ENCODE measurements at regions not wholly inside any gene's neighbourhood (a gene's known extent, or its start where the extent isn't known, plus 50 kb on each side); places are given as distances from the start of the nearest gene placed in this dataset.

DNA sequence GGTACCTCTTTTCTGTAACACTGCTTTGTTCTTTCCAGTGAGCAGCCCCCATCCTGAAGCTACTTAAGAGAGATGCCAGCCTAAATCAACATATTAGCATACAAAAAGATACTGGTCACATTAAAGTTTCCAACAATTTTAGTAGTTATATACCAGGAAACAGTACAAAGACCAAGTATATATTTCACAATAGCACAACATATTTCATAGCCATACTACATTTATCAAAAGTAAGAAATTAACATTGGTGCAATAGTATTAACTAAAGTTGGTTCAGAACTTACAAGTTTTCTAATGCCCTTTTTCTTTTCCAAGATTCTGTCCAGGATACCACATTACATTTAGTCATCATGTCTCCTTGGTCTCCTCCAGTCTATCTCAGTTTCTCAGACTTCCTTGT, 641.0 kb upstream of the GJE1 start:
- Mint-ChIP-seq H3K4me3 (no peak overlapping the region), H3K27ac (no peak overlapping the region), H3K4me1 (ENCODE audit: low read depth) (peaks cover 5% of the 10 kb centered on the region), H3K27me3 (no peaks in the 10 kb centered on the region), H3K9me3 (ENCODE audit: low read depth) (peaks cover 11% of the 10 kb centered on the region), H3K36me3 (no peaks in the 10 kb centered on the region)

DNA sequence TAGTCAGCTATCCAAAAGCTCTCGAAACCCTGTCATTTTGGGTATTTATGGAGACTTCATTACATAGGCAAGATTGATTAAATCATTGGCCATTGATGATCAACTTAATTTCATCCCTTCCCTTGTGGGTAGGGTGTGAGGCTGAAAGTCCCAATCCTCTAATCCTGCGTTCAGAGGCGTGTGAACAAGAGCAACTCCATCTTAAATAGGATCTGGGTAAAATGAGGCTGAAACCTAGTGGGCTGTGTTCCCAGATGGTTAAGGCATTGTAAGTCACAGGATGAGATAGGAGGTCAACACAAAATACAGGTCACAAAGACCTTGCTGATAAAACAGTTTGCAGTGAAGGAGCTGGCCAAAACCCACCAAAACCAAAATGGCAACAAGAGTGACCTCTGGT, 641.7 kb upstream of the GJE1 start:
- Mint-ChIP-seq H3K9me3 (ENCODE audit: low read depth) (peaks cover 11% of the 10 kb centered on the region), H3K4me1 (ENCODE audit: low read depth) (peaks cover 5% of the 10 kb centered on the region), H3K4me3 (no peak overlapping the region), H3K36me3 (no peaks in the 10 kb centered on the region), H3K27me3 (no peaks in the 10 kb centered on the region), H3K27ac (no peak overlapping the region)

DNA sequence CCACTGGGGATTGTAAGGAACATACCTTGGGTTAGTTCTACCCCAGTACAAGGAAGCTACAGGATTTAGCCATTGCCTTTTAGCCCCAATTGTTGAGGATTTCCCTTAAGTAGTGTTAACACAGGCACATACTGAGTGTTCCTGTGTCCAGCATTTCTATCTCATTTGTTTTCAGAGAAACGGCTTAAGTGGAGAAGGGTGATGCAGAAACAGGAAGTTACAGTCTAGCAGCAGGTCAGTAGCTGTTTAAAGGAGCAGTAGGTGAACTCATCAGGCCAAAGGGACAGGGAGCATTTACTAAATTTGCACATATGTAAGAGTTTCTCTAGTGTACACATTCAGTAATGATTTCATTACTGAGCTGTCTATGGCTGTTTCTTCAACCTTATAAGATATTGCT, 644.2 kb upstream of the GJE1 start:
- no peak overlapping the region for H3K27ac Mint-ChIP-seq
- no peaks in the 10 kb centered on the region for H3K27me3 Mint-ChIP-seq
- H3K4me3 Mint-ChIP-seq: no peak overlapping the region
- H3K9me3 Mint-ChIP-seq (ENCODE audit: low read depth): peaks cover 11% of the 10 kb centered on the region
- peaks cover 27% of the 10 kb centered on the region for H3K4me1 Mint-ChIP-seq (ENCODE audit: low read depth)
- H3K36me3 Mint-ChIP-seq: no peaks in the 10 kb centered on the region

DNA sequence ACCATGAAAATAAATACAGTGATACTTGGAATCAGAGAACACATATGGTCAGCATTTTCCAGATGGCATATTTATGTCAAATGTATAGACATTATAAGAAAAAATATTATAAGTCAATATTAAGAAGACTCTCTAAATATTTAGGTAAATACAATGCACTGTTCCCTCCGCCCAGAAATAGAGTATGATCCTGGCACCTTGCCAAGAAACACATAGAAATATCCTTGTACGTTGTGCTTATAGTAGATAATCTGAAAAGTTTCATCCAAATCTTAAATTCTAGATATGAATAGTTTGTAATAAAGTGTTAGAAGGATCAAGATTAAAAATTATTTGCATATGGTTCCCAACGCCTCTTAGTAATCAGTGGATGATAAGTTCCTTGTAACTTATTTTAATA, 645.8 kb upstream of the GJE1 start:
- peaks cover 7% of the 10 kb centered on the region for H3K9me3 Mint-ChIP-seq (ENCODE audit: low read depth)
- H3K36me3 Mint-ChIP-seq: no peaks in the 10 kb centered on the region
- peaks cover 39% of the 10 kb centered on the region for H3K4me1 Mint-ChIP-seq (ENCODE audit: low read depth)
- no peak overlapping the region for H3K27ac Mint-ChIP-seq
- no peak overlapping the region for H3K4me3 Mint-ChIP-seq
- H3K27me3 Mint-ChIP-seq: no peaks in the 10 kb centered on the region

DNA sequence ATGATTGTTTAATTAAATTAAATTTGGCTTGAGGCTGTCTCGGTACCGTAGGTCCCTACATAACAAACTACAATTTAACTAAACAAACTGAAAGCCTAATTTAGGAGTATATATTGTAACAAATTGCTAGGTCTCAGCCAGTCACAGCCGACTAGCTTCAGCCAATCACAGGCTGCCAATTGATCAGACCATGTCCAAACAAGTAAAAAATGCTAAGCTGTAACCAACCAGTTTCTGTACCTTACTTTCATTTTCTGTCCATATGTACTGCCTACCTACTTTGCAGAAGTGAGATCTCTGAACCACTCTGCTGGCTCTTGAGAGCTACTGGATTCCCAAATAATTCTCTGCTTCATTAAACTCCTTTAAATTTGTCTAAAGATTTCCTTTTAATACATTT, 648.0 kb upstream of the GJE1 start:
- Mint-ChIP-seq H3K9me3 (ENCODE audit: low read depth) (no peaks in the 10 kb centered on the region), H3K4me3 (peak overlapping the region; percentile 42), H3K36me3 (no peaks in the 10 kb centered on the region), H3K27ac (peak overlapping the region; percentile 87), H3K4me1 (ENCODE audit: low read depth) (peaks cover 40% of the 10 kb centered on the region), H3K27me3 (no peaks in the 10 kb centered on the region)

DNA sequence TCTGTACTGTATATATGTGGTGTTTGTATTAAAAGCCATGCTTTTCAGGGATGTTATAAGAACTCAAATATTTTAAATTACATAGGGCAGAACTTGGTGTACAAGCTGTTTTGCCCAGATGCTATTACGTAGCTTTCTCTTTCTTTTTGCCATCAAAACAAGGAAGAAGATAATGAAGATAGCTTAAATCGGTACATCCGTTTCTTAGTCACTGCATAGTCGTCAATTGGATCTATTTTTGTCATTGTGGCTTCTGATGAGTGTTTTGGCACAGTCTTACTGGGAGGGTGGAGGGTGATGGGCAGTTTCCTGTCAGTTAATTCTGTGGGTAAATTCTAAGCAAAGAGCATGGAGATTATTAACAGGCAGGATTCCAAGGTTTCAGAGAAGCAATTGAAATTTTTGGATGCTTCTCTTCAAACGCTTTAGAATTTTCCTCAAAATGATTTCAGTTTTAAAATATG, 649.1 kb upstream of the GJE1 start:
- H3K27me3 Mint-ChIP-seq: no peaks in the 10 kb centered on the region
- H3K4me3 Mint-ChIP-seq: peak overlapping the region; percentile 80
- peaks cover 40% of the 10 kb centered on the region for H3K4me1 Mint-ChIP-seq (ENCODE audit: low read depth)

DNA sequence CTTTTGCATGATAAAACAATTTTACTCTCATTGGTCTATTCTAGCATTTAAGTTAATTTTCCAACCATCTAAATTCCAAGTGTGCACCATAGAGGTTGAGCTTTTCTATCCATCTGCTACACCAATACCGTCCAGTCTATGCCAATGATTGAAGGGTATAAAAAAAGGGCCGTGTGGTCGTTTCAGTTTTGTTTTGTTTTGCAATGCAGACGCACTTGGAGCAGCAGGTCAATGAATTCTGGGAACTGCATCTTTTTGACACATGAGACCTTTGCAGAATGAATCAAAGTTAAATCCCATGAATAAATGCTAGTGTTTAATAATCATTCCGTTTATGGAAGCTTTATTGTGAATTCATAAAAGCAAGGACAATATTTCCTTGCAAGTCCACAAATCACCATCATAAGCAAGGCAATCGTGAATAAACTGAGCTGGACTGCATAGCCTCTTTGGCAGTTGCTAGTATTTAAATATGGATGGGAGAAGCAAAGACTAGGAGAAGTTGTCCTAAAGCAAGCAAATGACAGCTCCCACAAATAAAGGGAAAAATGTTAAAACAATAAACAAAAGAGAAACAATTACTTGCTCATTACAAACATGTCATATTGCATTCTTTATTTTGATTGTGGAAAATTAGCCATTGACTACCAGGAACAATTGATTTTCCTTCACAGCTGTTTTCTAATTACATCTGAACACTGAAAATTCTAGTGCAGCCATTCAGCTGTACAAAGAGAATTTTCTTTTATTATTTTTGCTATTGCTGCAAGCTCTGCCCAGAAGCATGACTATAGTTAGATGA, 649.7 kb upstream of the GJE1 start:
- H3K4me1 Mint-ChIP-seq (ENCODE audit: low read depth): peaks cover 35% of the 10 kb centered on the region
- peak overlapping the region; percentile 93 for H3K27ac Mint-ChIP-seq
- H3K9me3 Mint-ChIP-seq (ENCODE audit: low read depth): no peaks in the 10 kb centered on the region
- no peaks in the 10 kb centered on the region for H3K27me3 Mint-ChIP-seq
- peak overlapping the region; percentile 80 for H3K4me3 Mint-ChIP-seq
- H3K36me3 Mint-ChIP-seq: peaks cover 2% of the 10 kb centered on the region

More for the DNA sequence above, 649.1 kb upstream of the GJE1 start:
- H3K27ac Mint-ChIP-seq: peak overlapping the region; percentile 93
- H3K9me3 Mint-ChIP-seq (ENCODE audit: low read depth): no peaks in the 10 kb centered on the region
- peaks cover 2% of the 10 kb centered on the region for H3K36me3 Mint-ChIP-seq

DNA sequence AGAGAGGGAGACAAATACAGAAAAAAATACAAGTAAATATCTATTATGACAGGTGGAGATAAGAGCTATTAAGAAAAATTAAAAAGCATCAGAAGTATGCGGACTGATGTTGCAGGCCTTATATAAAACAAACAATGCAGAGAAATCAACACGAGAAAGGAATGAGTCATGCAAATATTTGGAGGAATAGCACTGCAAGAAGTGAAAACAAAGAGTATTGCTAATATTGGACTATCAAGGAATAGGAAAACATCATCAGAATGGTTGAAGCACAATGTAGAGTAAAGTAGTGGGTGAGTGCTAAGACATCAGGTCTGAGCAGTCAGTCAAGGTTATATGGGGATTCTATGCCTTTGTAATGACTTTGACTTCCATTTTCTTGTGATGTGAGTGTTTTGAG, 657.5 kb upstream of the GJE1 start:
- Mint-ChIP-seq H3K9me3 (ENCODE audit: low read depth) (no peaks in the 10 kb centered on the region), H3K27ac (no peak overlapping the region), H3K27me3 (no peaks in the 10 kb centered on the region), H3K4me3 (no peak overlapping the region), H3K36me3 (peaks cover 2% of the 10 kb centered on the region), H3K4me1 (ENCODE audit: low read depth) (no peaks in the 10 kb centered on the region)

DNA sequence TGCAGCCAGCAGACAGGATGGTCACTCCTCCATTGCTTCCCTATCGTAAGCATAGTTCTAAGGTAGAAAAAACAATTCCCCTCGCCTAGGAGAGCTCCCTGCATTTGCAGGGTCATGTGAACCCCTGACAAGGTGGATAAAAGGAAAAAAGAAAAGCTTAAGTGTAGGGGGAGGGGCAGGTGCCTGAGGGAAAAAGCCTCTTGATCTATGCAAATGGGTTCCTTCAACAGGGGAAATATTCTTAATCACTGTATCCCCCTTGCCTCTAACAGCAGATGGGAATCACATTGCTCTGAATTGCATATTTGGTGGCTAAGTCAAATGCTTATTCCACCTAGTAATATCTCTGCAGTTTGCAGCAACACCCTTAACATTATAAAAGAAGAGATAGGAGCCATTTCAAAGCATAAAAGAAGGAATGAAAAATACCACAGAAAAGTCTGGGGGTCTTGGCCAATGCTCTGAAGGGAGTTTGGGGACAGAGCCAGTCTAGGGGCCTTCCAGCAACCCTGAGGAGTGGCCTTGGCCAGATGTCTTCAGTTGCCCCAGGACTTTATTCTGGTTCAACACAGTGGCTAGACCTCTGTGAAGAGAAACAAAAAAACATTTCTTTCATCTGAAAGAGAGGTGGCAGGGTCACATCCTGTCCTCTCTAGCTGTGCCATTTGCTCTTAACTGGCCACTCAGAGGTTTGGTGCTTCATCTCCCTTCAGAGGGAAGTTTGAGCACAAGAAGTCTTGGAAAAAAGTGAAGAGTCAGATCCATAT, 660.4 kb upstream of the GJE1 start:
- H3K4me3 Mint-ChIP-seq: no peak overlapping the region
- no peaks in the 10 kb centered on the region for H3K9me3 Mint-ChIP-seq (ENCODE audit: low read depth)
- H3K36me3 Mint-ChIP-seq: no peaks in the 10 kb centered on the region
- H3K4me1 Mint-ChIP-seq (ENCODE audit: low read depth): no peaks in the 10 kb centered on the region
- H3K27me3 Mint-ChIP-seq: no peaks in the 10 kb centered on the region
- no peak overlapping the region for H3K27ac Mint-ChIP-seq

DNA sequence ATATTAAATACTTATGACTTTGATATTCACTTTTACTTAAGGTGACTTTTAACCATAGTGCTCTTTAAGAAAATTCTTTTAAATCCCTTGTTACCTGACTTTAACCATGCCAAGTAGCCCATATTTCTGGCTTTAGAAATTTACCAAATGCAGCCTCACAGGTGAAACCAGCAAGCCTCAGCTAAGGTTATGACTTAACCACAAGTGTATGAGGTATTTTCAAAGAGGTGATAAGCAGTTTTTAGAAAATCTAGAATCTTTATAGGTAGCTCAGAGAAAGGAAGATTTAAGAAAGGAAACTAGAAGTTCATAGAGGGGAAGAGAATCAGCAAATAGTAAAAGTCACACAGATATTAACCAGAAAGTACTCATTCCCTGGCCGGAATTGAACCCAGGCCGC, 661.9 kb upstream of the GJE1 start:
- Mint-ChIP-seq H3K36me3 (no peaks in the 10 kb centered on the region), H3K4me1 (ENCODE audit: low read depth) (no peaks in the 10 kb centered on the region), H3K9me3 (ENCODE audit: low read depth) (no peaks in the 10 kb centered on the region), H3K27me3 (no peaks in the 10 kb centered on the region), H3K27ac (no peak overlapping the region), H3K4me3 (no peak overlapping the region)

DNA sequence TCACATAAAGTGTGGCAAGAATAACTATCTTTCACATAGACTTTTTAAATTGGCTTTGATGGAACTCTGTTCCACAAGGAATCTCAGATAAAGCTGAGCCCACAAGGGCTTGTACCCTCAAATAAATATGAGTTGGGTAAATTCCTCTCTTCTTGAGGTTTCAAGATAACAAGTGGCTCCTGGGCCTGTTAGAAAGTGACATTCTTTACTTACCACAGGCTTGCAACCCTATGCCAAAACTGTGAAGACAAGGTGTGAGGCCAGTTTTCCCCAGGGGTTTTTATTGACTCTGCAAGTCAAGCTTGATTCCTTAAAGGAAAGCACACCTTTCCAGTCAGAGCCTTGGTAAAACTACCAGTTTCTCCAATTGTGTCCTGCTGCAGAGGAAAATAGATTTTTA, 664.8 kb upstream of the GJE1 start:
- peaks cover 7% of the 10 kb centered on the region for H3K4me1 Mint-ChIP-seq (ENCODE audit: low read depth)
- H3K4me3 Mint-ChIP-seq: no peak overlapping the region
- H3K27me3 Mint-ChIP-seq: no peaks in the 10 kb centered on the region
- H3K36me3 Mint-ChIP-seq: no peaks in the 10 kb centered on the region
- no peaks in the 10 kb centered on the region for H3K9me3 Mint-ChIP-seq (ENCODE audit: low read depth)
- H3K27ac Mint-ChIP-seq: no peak overlapping the region

DNA sequence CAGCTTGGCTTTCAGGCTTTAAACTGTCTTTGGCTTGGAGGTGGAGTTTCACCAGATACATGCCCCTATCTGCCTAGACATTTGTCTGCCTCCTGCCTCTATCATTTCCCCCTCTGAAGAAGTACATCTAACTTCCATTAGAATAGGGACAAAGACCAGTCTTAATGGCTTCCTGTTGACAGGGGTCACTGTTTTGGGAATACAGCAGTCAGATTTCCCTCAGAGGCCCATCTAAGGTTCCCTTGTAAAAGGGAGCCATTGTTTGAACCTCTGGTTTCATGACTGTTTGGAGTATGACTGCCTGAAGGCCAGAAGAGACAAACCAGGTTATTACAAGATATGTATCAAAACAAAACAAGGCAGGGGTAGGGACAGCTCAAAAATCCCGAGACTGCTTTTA, 665.7 kb upstream of the GJE1 start:
- Mint-ChIP-seq H3K36me3 (no peaks in the 10 kb centered on the region), H3K9me3 (ENCODE audit: low read depth) (no peaks in the 10 kb centered on the region), H3K27me3 (no peaks in the 10 kb centered on the region)

DNA sequence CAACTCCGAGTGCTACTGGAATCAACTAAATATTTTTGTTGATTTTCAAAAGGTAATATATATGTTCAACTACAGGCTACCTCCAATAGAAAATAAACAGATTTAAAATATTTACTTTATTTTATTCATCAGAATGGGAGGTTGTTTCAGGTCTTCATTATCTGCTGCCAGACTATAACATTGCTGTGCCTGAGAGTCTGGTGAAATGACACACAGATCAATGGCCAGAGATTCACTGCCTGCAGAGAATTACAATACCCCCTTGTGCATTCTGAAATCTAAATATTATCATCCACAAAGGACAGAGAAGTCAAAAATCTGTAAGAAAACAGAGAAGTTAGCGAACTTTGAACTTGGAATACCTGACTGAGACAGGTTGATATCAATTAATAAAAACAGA, 667.8 kb upstream of the GJE1 start:
- Mint-ChIP-seq H3K9me3 (ENCODE audit: low read depth) (no peaks in the 10 kb centered on the region), H3K36me3 (no peaks in the 10 kb centered on the region), H3K4me3 (no peak overlapping the region), H3K27ac (no peak overlapping the region), H3K4me1 (ENCODE audit: low read depth) (peaks cover 7% of the 10 kb centered on the region), H3K27me3 (no peaks in the 10 kb centered on the region)

More for the DNA sequence above, 665.7 kb upstream of the GJE1 start:
- no peak overlapping the region for H3K4me3 Mint-ChIP-seq
- peaks cover 7% of the 10 kb centered on the region for H3K4me1 Mint-ChIP-seq (ENCODE audit: low read depth)
- no peak overlapping the region for H3K27ac Mint-ChIP-seq

DNA sequence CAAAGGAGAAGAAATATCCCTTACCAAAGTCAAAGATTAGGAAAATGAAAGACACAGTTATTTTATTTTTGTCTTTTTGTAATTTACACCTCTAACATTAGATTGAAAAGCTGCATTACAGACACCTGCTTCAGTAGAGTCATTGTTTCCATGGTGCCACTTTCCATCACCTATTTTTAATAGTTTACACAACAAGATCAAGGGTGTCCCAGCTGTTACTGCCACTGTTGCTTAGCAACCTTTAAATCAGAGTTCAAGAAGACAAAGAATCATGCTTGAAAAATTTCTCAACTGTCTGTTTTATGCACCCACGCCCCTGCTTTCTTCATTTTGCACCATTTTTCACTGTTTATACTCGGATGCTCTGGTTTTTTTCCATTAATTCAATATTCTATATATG, 668.2 kb upstream of the GJE1 start:
- Mint-ChIP-seq H3K27me3 (no peaks in the 10 kb centered on the region), H3K4me3 (no peak overlapping the region), H3K36me3 (no peaks in the 10 kb centered on the region), H3K27ac (no peak overlapping the region), H3K4me1 (ENCODE audit: low read depth) (peaks cover 7% of the 10 kb centered on the region), H3K9me3 (ENCODE audit: low read depth) (no peaks in the 10 kb centered on the region)

DNA sequence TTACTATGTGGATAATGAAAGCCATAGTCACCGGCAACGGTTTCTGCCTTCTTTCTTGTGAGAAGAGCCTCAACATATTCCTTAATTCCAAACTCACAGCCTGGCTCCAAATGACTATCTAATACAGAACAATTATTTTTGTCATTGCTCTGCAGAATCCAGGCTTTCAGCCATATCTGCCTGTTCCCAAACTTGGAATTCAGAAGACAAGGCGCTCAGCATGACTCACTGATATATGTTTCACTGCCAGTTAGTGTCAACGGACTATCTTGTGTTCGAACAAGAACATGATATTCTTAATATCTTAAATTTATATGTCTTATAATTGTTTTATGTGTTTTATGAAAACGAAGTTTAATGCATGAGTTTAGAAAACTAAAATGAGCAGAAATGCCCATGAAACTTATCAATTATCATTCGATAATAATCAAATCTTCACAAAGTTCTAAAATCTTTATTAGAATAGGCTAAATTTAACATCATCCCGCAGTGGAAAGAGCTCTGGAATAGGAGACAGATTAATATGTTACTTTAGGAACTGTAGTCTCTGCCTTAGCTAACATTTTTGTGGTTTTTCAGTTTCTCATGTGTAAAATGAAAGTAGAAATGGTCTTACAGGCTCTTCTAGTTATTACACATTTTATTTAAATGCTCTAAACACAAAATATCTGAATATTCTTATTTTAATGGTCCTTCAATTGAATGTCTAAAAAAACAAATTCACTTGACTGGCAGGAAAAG, 669.3 kb upstream of the GJE1 start:
- H3K27me3 Mint-ChIP-seq: no peaks in the 10 kb centered on the region
- H3K36me3 Mint-ChIP-seq: no peaks in the 10 kb centered on the region
- peaks cover 7% of the 10 kb centered on the region for H3K4me1 Mint-ChIP-seq (ENCODE audit: low read depth)
- no peak overlapping the region for H3K4me3 Mint-ChIP-seq
- H3K9me3 Mint-ChIP-seq (ENCODE audit: low read depth): no peaks in the 10 kb centered on the region
- H3K27ac Mint-ChIP-seq: no peak overlapping the region
